MM.1S (cell line): ENCODE measurements at regions not wholly inside any gene's neighbourhood (a gene's known extent, or its start where the extent isn't known, plus 50 kb on each side); places are given as distances from the start of the nearest gene placed in this dataset.

Source experiments
- CTCF ChIP-seq: fragments of 300-600 bp; sonication (generic); IDR thresholded peaks from 2 replicates; pipeline ENCODE4 v1.5.1; 2016; ENCODE audit warnings: antibody characterized with exemption, low read length, mixed read lengths
- EZH2 ChIP-seq: fragments of 300-600 bp; sonication (generic); optimal IDR thresholded peaks from 2 replicates; pipeline ENCODE3; 2017; ENCODE audit warnings: low read depth, mild to moderate bottlenecking, antibody characterized with exemption, low read length, mixed read lengths
- EZH2phosphoT487 ChIP-seq: fragments of 300-600 bp; sonication (generic); IDR thresholded peaks from 2 replicates; pipeline ENCODE4 v1.6.1; 2018; ENCODE audit warnings: antibody characterized with exemption, low read length

DNA sequence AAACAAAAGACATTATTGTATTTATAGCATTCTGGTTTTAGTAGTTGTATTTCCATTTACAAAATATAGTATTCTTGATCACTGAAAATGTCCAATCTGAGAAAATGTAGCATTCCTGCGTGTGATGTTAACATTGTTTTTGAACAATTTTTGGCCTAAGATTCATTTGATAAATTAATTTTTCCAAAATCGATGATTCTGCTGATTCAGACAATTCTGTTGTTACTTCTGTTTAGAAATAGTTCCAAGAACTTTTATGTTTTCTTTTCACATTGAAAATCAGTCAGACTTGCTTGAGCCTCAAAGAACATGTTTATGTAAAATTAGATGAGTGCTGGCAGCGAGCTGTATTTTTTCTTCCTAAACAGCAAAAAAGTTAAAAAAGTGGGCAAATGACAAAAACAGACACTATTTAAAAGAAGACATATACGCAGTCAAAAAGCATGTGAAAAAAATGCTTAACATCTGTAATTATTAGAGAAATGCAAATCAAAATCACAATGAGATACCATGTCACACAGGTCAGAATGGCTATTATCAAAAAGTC is 804.5 kb upstream of the MIR17HG start:
- TF ChIP-seq CTCF (no peak), EZH2 (no peak), EZH2phosphoT487 (no peak)
